GM12878 (cell line): ENCODE measurements at regions not wholly inside any gene's neighbourhood (a gene's known extent, or its start where the extent isn't known, plus 50 kb on each side); places are given as distances from the start of the nearest gene placed in this dataset.
"Not testable (repeated sequence)": the region's sequence is repeated elsewhere in the genome, so short reads cannot be mapped to it uniquely, and the experiment has no call there.

Experiments used
- ATAC-seq: fragments of 200-7000 bp; cut with Tn5 transposase; 3 replicates; pipeline ENCODE4 v1.9.1; 2020; ENCODE audit warnings: mild to moderate bottlenecking, moderate library complexity
- BruUV-seq: library from RNA; stranded (reverse); fragments of 400-500 nt; replicated peaks from 2 replicates; lab custom pipeline; 2021; lab: Mats Ljungman, UMichigan
- CTCF ChIA-PET: fragments of 300-600 bp; sonication (Branson Sonifier 250); formaldehyde crosslinking; extraction: SDS; loops from one replicate; lab custom pipeline; 2021; ENCODE audit warnings: inconsistent platforms; lab: Yijun Ruan, JAX
- POLR2A ChIA-PET: fragments of 350-600 bp; formaldehyde crosslinking; extraction: SDS; loops from one replicate; lab custom pipeline; 2021; ENCODE audit warnings: inconsistent platforms; lab: Charles Lee
- RAD21 ChIA-PET: fragments of 300-600 bp; sonication (Branson Sonifier 250); formaldehyde crosslinking; loops from one replicate; lab custom pipeline; 2023; ENCODE audit warnings: antibody characterized with exemption; ENCODE audit not compliant: unreplicated experiment; lab: Charles Lee
- SMC1A ChIA-PET: fragments of 300-600 bp; sonication (Branson Sonifier 250); formaldehyde crosslinking; loops from one replicate; lab custom pipeline; 2023; ENCODE audit not compliant: unreplicated experiment, uncharacterized antibody; lab: Charles Lee
- DNase-seq: peaks from one replicate; pipeline ENCODE4 v3.0.0-alpha.2; 2011; ENCODE audit warnings: low read depth, low spot score
- FAIRE-seq: peaks from 3 replicates; lab custom pipeline; 2011; peaks lifted over from hg19 to GRCh38; lab: Jason Lieb, UNC
- H2AFZ ChIP-seq: 2 replicates; pipeline ENCODE4 v1.6.0; 2011; ENCODE audit warnings: low read depth, low read length, control low read depth; ENCODE audit not compliant: control insufficient read depth
- H3K27ac ChIP-seq: 2 replicates; pipeline ENCODE4 v1.5.1; 2011; ENCODE audit warnings: control low read depth; ENCODE audit not compliant: control insufficient read depth, insufficient read depth
- H3K27me3 ChIP-seq, 2 experiments: replicated peaks in 1 of 2; 2 replicates each; pipeline versions ENCODE4 v1.6.0 to v1.6.1; 2011; ENCODE audit warnings: low read length in 1 of 2; ENCODE audit not compliant: control insufficient read depth in 2 of 2, insufficient read depth in 2 of 2
- H3K36me3 ChIP-seq, 2 experiments: 2 replicates each; pipeline ENCODE4 v1.5.1; 2011; ENCODE audit warnings: low read length in 1 of 2; ENCODE audit not compliant: control insufficient read depth in 2 of 2, insufficient read depth in 2 of 2
- H3K4me1 ChIP-seq: 2 replicates; pipeline ENCODE4 v1.6.1; 2011; ENCODE audit warnings: mild to moderate bottlenecking, low read length, moderate library complexity, mixed read lengths; ENCODE audit not compliant: control insufficient read depth, insufficient read depth
- H3K4me2 ChIP-seq: 2 replicates; pipeline ENCODE4 v1.6.0; 2011; ENCODE audit warnings: control low read depth; ENCODE audit not compliant: control insufficient read depth, insufficient read depth
- H3K4me3 ChIP-seq: fragments of 200-600 bp; sonication (generic); 2 replicates; pipeline ENCODE4 v1.5.1; 2016
- H3K79me2 ChIP-seq: 2 replicates; pipeline ENCODE4 v1.6.0; 2011; ENCODE audit warnings: low read length; ENCODE audit not compliant: control insufficient read depth, insufficient read depth
- H3K9ac ChIP-seq: 2 replicates; pipeline ENCODE4 v1.8.0; 2011; ENCODE audit warnings: low read length, control low read depth, mixed read lengths; ENCODE audit not compliant: control insufficient read depth, insufficient read depth
- H3K9me3 ChIP-seq: replicated peaks from 3 replicates; pipeline ENCODE4 v1.5.1; 2011; ENCODE audit warnings: mild to moderate bottlenecking, low read length; ENCODE audit not compliant: control insufficient read depth, insufficient read depth
- H4K20me1 ChIP-seq: 2 replicates; pipeline ENCODE4 v1.6.0; 2011; ENCODE audit not compliant: control insufficient read depth, insufficient read depth
- ESRRA ChIP-seq: IDR thresholded peaks from 2 replicates; pipeline ENCODE4 v1.6.1; 2012; ENCODE audit warnings: mild to moderate bottlenecking, low read length, improper control_type of control experiment
- KAT2A ChIP-seq: conservative IDR thresholded peaks from 2 replicates; pipeline ENCODE4 v1.6.1; 2011; ENCODE audit warnings: low read depth, low read length; ENCODE audit not compliant: control insufficient read depth
- MXI1 ChIP-seq: fragments of 150-350 bp; IDR thresholded peaks from 2 replicates; pipeline ENCODE4 v1.6.1; 2011; ENCODE audit warnings: low read depth, mild to moderate bottlenecking, inconsistent platforms, low read length, improper control_type of control experiment
- SUZ12 ChIP-seq: fragments of 200-600 bp; sonication (generic); IDR thresholded peaks from one replicate; pipeline ENCODE4 v1.6.1; 2018; ENCODE audit warnings: antibody characterized with exemption, mild to moderate bottlenecking; ENCODE audit not compliant: unreplicated experiment
- ZNF274 ChIP-seq: IDR thresholded peaks from one replicate; pipeline ENCODE4 v1.8.0; 2011; ENCODE audit not compliant: insufficient read length, insufficient read depth
- WGBS: methylation state at CpG from one replicate; pipeline ENCODE4 v1.1.6; 2016; ENCODE audit warnings: low lambda C conversion rate; ENCODE audit not compliant: insufficient replicate concordance, insufficient coverage; ENCODE audit errors: missing lambda C conversion rate; 5-methylcytosine and 5-hydroxymethylcytosine counted together
- in situ Hi-C: fragments of 300-500 bp; cut with MboI; formaldehyde crosslinking; loops from 9 replicates; pipeline ENCODE4 v1.14.3; 2018; ENCODE audit warnings: mixed read lengths
- intact Hi-C: fragments of 100-400 bp; cut with micrococcal nuclease; formaldehyde crosslinking; loops from one replicate; pipeline ENCODE4 v1.14.2; 2022; ENCODE audit not compliant: unreplicated experiment

- in situ Hi-C loops, H3K4me2 ChIP-seq, POLR2A ChIA-PET, H4K20me1 ChIP-seq, BruUV-seq, intact Hi-C loops, H3K9me3 ChIP-seq, DNase-seq, H3K9ac ChIP-seq, ATAC-seq, H3K79me2 ChIP-seq, H3K36me3 ChIP-seq, CTCF ChIA-PET, RAD21 ChIA-PET, H3K27ac ChIP-seq, H3K4me3 ChIP-seq, H2AFZ ChIP-seq, FAIRE-seq, H3K27me3 ChIP-seq, H3K4me1 ChIP-seq: not testable (repeated sequence)
- SMC1A ChIA-PET: interaction anchor here (0.7 kb wide), 1 partner anchor 1258 kb away, joined by 3 read pairs; no protein-coding TSS in a partner anchor
- 72% methylated on average over 8 of the region's 8 CpGs for WGBS
Measured at GRCh38 chr3:166967714-166968113, 412.4 kb downstream of the ZBBX start.

- H3K4me3 ChIP-seq: no peak overlapping the region
- WGBS: 3% methylated on average over 2 of the region's 2 CpGs
- no peak overlapping the region for H2AFZ ChIP-seq
- SMC1A ChIA-PET: no interaction called here
- no TSS peak for BruUV-seq
- H3K4me2 ChIP-seq: no peak overlapping the region
- no peaks in the 10 kb centered on the region for H3K27me3 ChIP-seq
- H3K9me3 ChIP-seq: no peaks in the 10 kb centered on the region
- FAIRE-seq (no peak), DNase-seq (no peak), ATAC-seq (no peak)
- POLR2A ChIA-PET: no interaction called here
- RAD21 ChIA-PET: no interaction called here
- no peak overlapping the region for H3K9ac ChIP-seq
- H3K36me3 ChIP-seq: no peaks in the 10 kb centered on the region
- intact Hi-C loops: no loop called here
- H4K20me1 ChIP-seq: no peaks in the 10 kb centered on the region
- in situ Hi-C loops: no loop called here
- TF ChIP-seq SUZ12: no peak
- TF ChIP-seq ESRRA: no peak
- TF ChIP-seq ZNF274: no peak
- no peak for TF ChIP-seq KAT2A
- TF ChIP-seq MXI1: no peak
- CTCF ChIA-PET: no interaction called here
- H3K4me1 ChIP-seq: no peaks in the 10 kb centered on the region
- H3K27ac ChIP-seq: no peak overlapping the region
- no peaks in the 10 kb centered on the region for H3K79me2 ChIP-seq
Measured at GRCh38 chr3:166962911-166963310, 417.2 kb downstream of the ZBBX start.
